ENCODE measurements at regions not wholly inside any gene's neighbourhood (a gene's known extent, or its start where the extent isn't known, plus 50 kb on each side); places are given as distances from the start of the nearest gene placed in this dataset.
"Not testable (repeated sequence)": the region's sequence is repeated elsewhere in the genome, so short reads cannot be mapped to it uniquely, and the experiment has no call there.

GRCh38 chr20:30511322-30512030 lies 746.0 kb upstream of the DEFB115 start:
- no peak for DNase-seq

GRCh38 chr20:30513050-30513628 lies 744.3 kb upstream of the DEFB115 start:
- no peak for DNase-seq

GRCh38 chr20:30515915-30516314 lies 741.5 kb upstream of the DEFB115 start:
- not testable (repeated sequence) for DNase-seq

GRCh38 chr20:30518906-30519305 lies 738.6 kb upstream of the DEFB115 start:
- DNase-seq: not testable (repeated sequence)

GRCh38 chr20:30521686-30522415 lies 735.6 kb upstream of the DEFB115 start:
- not testable (repeated sequence) for DNase-seq

- not testable (repeated sequence) for DNase-seq
Observed at GRCh38 chr20:30524155-30524554, 733.3 kb upstream of the DEFB115 start.

- DNase-seq: not testable (repeated sequence)
Observed at GRCh38 chr20:30524761-30525160, 732.7 kb upstream of the DEFB115 start.

- not testable (repeated sequence) for DNase-seq
Observed at GRCh38 chr20:30533653-30534052, 723.8 kb upstream of the DEFB115 start.

- DNase-seq: not testable (repeated sequence)
Observed at GRCh38 chr20:30537459-30537858, 720.0 kb upstream of the DEFB115 start.

- not testable (repeated sequence) for DNase-seq
Observed at GRCh38 chr20:30540330-30541069, 717.0 kb upstream of the DEFB115 start.

GRCh38 chr20:30551236-30551635 lies 706.2 kb upstream of the DEFB115 start:
- not testable (repeated sequence) for DNase-seq

GRCh38 chr20:30556797-30557196 lies 700.7 kb upstream of the DEFB115 start:
- not testable (repeated sequence) for DNase-seq

GRCh38 chr20:30565086-30565485 lies 692.4 kb upstream of the DEFB115 start:
- not testable (repeated sequence) for DNase-seq

GRCh38 chr20:30569867-30570266 lies 687.6 kb upstream of the DEFB115 start:
- DNase-seq: not testable (repeated sequence)

- DNase-seq: not testable (repeated sequence)
Observed at GRCh38 chr20:30570622-30571021, 686.8 kb upstream of the DEFB115 start.

GRCh38 chr20:30574337-30574736 lies 683.1 kb upstream of the DEFB115 start:
- DNase-seq: not testable (repeated sequence)

GRCh38 chr20:30579069-30579468 lies 678.4 kb upstream of the DEFB115 start:
- DNase-seq: not testable (repeated sequence)

GRCh38 chr20:30579824-30580438 lies 677.5 kb upstream of the DEFB115 start:
- not testable (repeated sequence) for DNase-seq

GRCh38 chr20:30581839-30582238 lies 675.6 kb upstream of the DEFB115 start:
- DNase-seq: not testable (repeated sequence)

- DNase-seq: not testable (repeated sequence)
Observed at GRCh38 chr20:30584403-30584802, 673.1 kb upstream of the DEFB115 start.

- not testable (repeated sequence) for DNase-seq
Observed at GRCh38 chr20:30585244-30585796, 672.1 kb upstream of the DEFB115 start.

- DNase-seq: not testable (repeated sequence)
Observed at GRCh38 chr20:30586178-30586577, 671.3 kb upstream of the DEFB115 start.

Data from activated naive CD4-positive, alpha-beta T cell (primary cell).